Caco-2 (cell line): ENCODE measurements at regions not wholly inside any gene's neighbourhood (a gene's known extent, or its start where the extent isn't known, plus 50 kb on each side); places are given as distances from the start of the nearest gene placed in this dataset.

Source experiments
- BruUV-seq: library from RNA; stranded (reverse); fragments of 400-500 nt; replicated peaks from 2 replicates; lab custom pipeline; 2021; lab: Mats Ljungman, UMichigan
- CTCF ChIA-PET: fragments of 300-600 bp; sonication (Branson Sonifier 250); formaldehyde crosslinking; loops from one replicate; lab custom pipeline; 2022; ENCODE audit warnings: antibody characterized with exemption; lab: Charles Lee
- POLR2A ChIA-PET: fragments of 300-600 bp; sonication (Branson Sonifier 250); formaldehyde crosslinking; loops from one replicate; lab custom pipeline; 2022; ENCODE audit warnings: antibody characterized with exemption; lab: Charles Lee
- DNase-seq, 2 experiments: peaks; one replicate each; pipeline versions ENCODE4 v3.0.0 to v3.0.0-alpha.2; 2020 to 2022
- H3K27me3 ChIP-seq: replicated peaks from 2 replicates; pipeline ENCODE4 v1.6.0; 2011; ENCODE audit warnings: low read length; ENCODE audit not compliant: control insufficient read depth, insufficient read depth
- H3K36me3 ChIP-seq: 2 replicates; pipeline ENCODE4 v1.5.1; 2011; ENCODE audit warnings: low read length; ENCODE audit not compliant: control insufficient read depth, insufficient read depth
- H3K4me1 ChIP-seq: fragments of 250-450 bp; sonication (Bioruptor Pico); 2 replicates; pipeline ENCODE4 v1.5.1; 2020; ENCODE audit warnings: mild to moderate bottlenecking
- H3K4me3 ChIP-seq: 2 replicates; pipeline ENCODE4 v1.5.1; 2011; ENCODE audit warnings: low read depth, mild to moderate bottlenecking, control low read depth, low read length
- H3K9me3 ChIP-seq: fragments of 250-450 bp; sonication (Bioruptor Pico); 2 replicates; pipeline ENCODE4 v1.5.1; 2020; ENCODE audit warnings: mild to moderate bottlenecking, moderate library complexity
- H3K27ac Mint-ChIP-seq: one replicate; pipeline ENCODE4 v1.8.0; 2022; ENCODE audit warnings: mixed read lengths; ENCODE audit not compliant: unreplicated experiment
- H3K27me3 Mint-ChIP-seq: one replicate; pipeline ENCODE4 v1.8.0; 2022; ENCODE audit warnings: mixed read lengths; ENCODE audit not compliant: insufficient read depth, unreplicated experiment
- H3K36me3 Mint-ChIP-seq: one replicate; pipeline ENCODE4 v1.8.0; 2022; ENCODE audit warnings: mild to moderate bottlenecking, mixed read lengths; ENCODE audit not compliant: insufficient read depth, unreplicated experiment
- H3K4me1 Mint-ChIP-seq: one replicate; pipeline ENCODE4 v1.8.0; 2022; ENCODE audit warnings: low read depth, mixed read lengths; ENCODE audit not compliant: unreplicated experiment
- H3K4me3 Mint-ChIP-seq: one replicate; pipeline ENCODE4 v1.8.0; 2022; ENCODE audit warnings: mild to moderate bottlenecking, moderate library complexity, mixed read lengths; ENCODE audit not compliant: unreplicated experiment
- H3K9me3 Mint-ChIP-seq: one replicate; pipeline ENCODE4 v1.8.0; 2022; ENCODE audit warnings: mixed read lengths; ENCODE audit not compliant: unreplicated experiment
- intact Hi-C: fragments of 100-400 bp; cut with micrococcal nuclease; formaldehyde crosslinking; loops from one replicate; pipeline ENCODE4 v1.10.0; 2022; ENCODE audit not compliant: unreplicated experiment
- TF ChIP-seq, protein P1 (sequence below), 2 experiments: fragments of 200-600 bp in 1 of 2; IDR thresholded peaks; 1 replicate in 1 of 2; 2 replicates in 1 of 2; pipeline versions ENCODE4 v1.5.1 to v1.8.0; 2011 to 2022; ENCODE audit warnings: antibody characterized with exemption in 1 of 2, control low read depth in 1 of 2, inconsistent platforms in 1 of 2, low read depth in 1 of 2, low read length in 1 of 2, mild to moderate bottlenecking in 1 of 2, moderate library complexity in 1 of 2; ENCODE audit not compliant: insufficient read depth in 1 of 2, severe bottlenecking in 1 of 2, unreplicated experiment in 1 of 2

DNA sequence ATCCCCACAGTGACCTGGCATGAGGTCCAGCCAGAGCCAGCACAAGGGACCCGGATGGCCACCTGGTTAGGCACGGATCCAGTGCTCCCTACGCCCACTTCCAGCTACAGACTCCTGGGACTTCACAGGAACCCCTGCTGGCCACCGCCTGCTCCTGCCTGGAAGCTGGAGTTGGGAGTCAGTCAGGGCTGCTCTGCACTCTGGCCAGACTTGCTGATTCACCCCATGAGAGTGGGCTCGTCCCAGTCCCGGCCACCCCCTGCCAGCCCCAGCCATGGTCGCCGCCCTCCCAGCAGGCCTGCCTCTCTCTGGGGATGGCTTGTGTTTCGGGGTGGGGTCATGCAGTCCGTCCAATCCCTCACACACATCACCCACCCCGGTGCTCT lies 125.8 kb downstream of the DLL1 start:
- Histone ChIP-seq H3K36me3 (no peaks in the 10 kb centered on the region), H3K9me3 (peaks cover 7% of the 10 kb centered on the region), H3K27me3 (no peaks in the 10 kb centered on the region), H3K4me3 (no peak overlapping the region), H3K4me1 (no peaks in the 10 kb centered on the region)
- ChIA-PET POLR2A (no interaction called here), CTCF (no interaction called here)
- TF ChIP-seq, protein P1, sequence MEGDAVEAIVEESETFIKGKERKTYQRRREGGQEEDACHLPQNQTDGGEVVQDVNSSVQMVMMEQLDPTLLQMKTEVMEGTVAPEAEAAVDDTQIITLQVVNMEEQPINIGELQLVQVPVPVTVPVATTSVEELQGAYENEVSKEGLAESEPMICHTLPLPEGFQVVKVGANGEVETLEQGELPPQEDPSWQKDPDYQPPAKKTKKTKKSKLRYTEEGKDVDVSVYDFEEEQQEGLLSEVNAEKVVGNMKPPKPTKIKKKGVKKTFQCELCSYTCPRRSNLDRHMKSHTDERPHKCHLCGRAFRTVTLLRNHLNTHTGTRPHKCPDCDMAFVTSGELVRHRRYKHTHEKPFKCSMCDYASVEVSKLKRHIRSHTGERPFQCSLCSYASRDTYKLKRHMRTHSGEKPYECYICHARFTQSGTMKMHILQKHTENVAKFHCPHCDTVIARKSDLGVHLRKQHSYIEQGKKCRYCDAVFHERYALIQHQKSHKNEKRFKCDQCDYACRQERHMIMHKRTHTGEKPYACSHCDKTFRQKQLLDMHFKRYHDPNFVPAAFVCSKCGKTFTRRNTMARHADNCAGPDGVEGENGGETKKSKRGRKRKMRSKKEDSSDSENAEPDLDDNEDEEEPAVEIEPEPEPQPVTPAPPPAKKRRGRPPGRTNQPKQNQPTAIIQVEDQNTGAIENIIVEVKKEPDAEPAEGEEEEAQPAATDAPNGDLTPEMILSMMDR (IDR thresholded peaks at IDR 0.05; ENCODE audit: insufficient read depth in 1 of 2, low read depth in 1 of 2, low read length in 1 of 2, severe bottlenecking in 1 of 2, unreplicated experiment in 1 of 2): no peak
- no TSS peak for BruUV-seq
- peak in 1 of 2 experiments; percentile 34 for DNase-seq
- H3K4me3 Mint-ChIP-seq: no peak overlapping the region
- intact Hi-C loops: no loop called here
- no peaks in the 10 kb centered on the region for H3K4me1 Mint-ChIP-seq
- no peaks in the 10 kb centered on the region for H3K36me3 Mint-ChIP-seq
- no peaks in the 10 kb centered on the region for H3K9me3 Mint-ChIP-seq
- H3K27ac Mint-ChIP-seq: no peak overlapping the region
- no peaks in the 10 kb centered on the region for H3K27me3 Mint-ChIP-seq

DNA sequence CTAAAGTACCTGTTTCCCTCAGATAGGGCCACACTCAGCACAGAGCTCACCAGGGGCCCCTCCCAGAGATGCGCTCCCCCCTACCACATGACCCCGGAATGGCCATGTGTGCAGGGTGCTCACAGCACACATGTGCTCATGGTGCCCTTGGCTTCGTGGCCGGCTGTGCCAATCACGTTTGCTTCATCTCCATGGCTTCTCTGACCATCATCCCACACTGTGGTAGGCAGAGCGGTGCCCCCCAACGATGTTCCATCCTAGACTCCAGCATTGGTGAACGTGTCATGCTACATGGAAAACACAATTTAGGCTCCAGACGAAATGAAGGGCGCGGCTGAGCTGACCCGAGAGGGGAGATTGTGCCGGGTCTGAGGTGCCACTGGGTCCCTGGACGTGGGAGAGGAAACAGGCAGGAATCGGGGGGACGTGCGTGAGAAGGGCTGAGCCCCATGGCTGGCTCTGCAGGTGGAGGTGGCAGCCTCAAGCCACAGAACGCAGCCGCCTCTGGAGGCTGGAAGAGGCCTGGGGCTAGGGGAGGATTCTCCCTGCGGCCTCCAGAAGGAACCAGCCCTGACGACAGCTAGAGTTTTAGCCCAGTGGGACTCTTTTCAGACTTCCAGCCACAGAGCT lies 126.5 kb downstream of the DLL1 start:
- no peaks in the 10 kb centered on the region for H3K36me3 Mint-ChIP-seq
- H3K9me3 Mint-ChIP-seq: no peaks in the 10 kb centered on the region
- H3K27me3 ChIP-seq: no peaks in the 10 kb centered on the region
- TF ChIP-seq, protein P1 (IDR thresholded peaks at IDR 0.05; ENCODE audit: insufficient read depth in 1 of 2, low read depth in 1 of 2, low read length in 1 of 2, severe bottlenecking in 1 of 2, unreplicated experiment in 1 of 2): no peak
- peaks cover 11% of the 10 kb centered on the region for H3K9me3 ChIP-seq
- DNase-seq: peak in 1 of 2 experiments; percentile 17
- no peak overlapping the region for H3K4me3 Mint-ChIP-seq
- H3K27ac Mint-ChIP-seq: no peak overlapping the region
- H3K4me1 ChIP-seq: no peaks in the 10 kb centered on the region
- CTCF ChIA-PET: no interaction called here
- H3K36me3 ChIP-seq: no peaks in the 10 kb centered on the region
- H3K27me3 Mint-ChIP-seq: no peaks in the 10 kb centered on the region
- intact Hi-C loops: no loop called here
- no peak overlapping the region for H3K4me3 ChIP-seq
- H3K4me1 Mint-ChIP-seq: no peaks in the 10 kb centered on the region
- POLR2A ChIA-PET: no interaction called here
- BruUV-seq: no TSS peak

DNA sequence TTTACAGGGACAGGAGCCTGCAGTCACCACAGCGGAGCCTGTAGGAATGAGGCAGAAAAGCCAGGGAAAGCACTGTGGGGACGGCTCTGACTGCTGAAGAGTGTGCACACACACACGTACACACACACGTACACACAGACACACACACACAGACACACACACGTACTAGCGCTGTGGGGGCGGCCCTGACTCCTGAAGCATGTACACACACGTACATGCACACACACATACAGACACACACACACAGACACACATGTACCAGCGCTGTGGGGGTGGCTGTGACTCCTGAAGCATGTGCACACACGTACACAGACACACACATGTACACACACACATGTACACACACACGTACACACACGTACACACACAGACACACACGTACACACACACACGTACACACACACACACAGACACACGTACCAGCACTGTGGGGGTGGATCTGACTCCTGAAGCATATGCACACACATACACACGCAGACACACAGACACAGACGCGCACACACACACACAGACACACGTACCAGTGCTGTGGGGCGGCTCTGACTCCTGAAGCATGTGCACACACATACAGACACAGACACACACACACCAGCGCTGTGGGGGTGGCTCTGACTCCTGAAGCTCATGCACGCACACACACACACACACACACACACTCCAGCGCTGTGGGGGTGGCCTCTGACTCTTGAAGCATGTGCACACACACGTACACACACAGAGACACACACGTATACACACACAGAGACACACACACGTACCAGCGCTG lies 127.3 kb downstream of the DLL1 start:
- intact Hi-C loops: no loop called here
- Mint-ChIP-seq H3K4me1 (no peaks in the 10 kb centered on the region), H3K9me3 (no peaks in the 10 kb centered on the region), H3K36me3 (no peaks in the 10 kb centered on the region), H3K4me3 (no peak overlapping the region), H3K27ac (no peak overlapping the region), H3K27me3 (no peaks in the 10 kb centered on the region)
- POLR2A ChIA-PET: no interaction called here
- Histone ChIP-seq H3K9me3 (peaks cover 11% of the 10 kb centered on the region), H3K4me1 (no peaks in the 10 kb centered on the region), H3K27me3 (no peaks in the 10 kb centered on the region), H3K4me3 (no peak overlapping the region), H3K36me3 (no peaks in the 10 kb centered on the region)
- TF ChIP-seq, protein P1 (IDR thresholded peaks at IDR 0.05; ENCODE audit: insufficient read depth in 1 of 2, low read depth in 1 of 2, low read length in 1 of 2, severe bottlenecking in 1 of 2, unreplicated experiment in 1 of 2): no peak
- DNase-seq: peak in 1 of 2 experiments; percentile 16
- CTCF ChIA-PET: no interaction called here
- no TSS peak for BruUV-seq
